ENCODE measurements at regions not wholly inside any gene's neighbourhood (a gene's known extent, or its start where the extent isn't known, plus 50 kb on each side); places are given as distances from the start of the nearest gene placed in this dataset.
"Not testable (repeated sequence)": the region's sequence is repeated elsewhere in the genome, so short reads cannot be mapped to it uniquely, and the experiment has no call there.

- DNase-seq: not testable (repeated sequence)
These were observed 128.6 kb downstream of the ACTR3 start for GRCh38 chr2:114018464-114018863.

- no peak for DNase-seq
These were observed 130.8 kb downstream of the ACTR3 start for GRCh38 chr2:114020668-114021067.

GRCh38 chr2:114022360-114023085 is 132.6 kb downstream of the ACTR3 start:
- DNase-seq: no peak

GRCh38 chr2:114024326-114024725 is 134.4 kb downstream of the ACTR3 start:
- DNase-seq: no peak

- no peak for DNase-seq
These were observed 135.1 kb downstream of the ACTR3 start for GRCh38 chr2:114025030-114025429.

- no peak for DNase-seq
These were observed 137.5 kb downstream of the ACTR3 start for GRCh38 chr2:114027437-114027836.

GRCh38 chr2:114031605-114032505 is 142.0 kb downstream of the ACTR3 start:
- DNase-seq: no peak

GRCh38 chr2:114032705-114033104 is 142.8 kb downstream of the ACTR3 start:
- DNase-seq: no peak

- no peak for DNase-seq
These were observed 144.9 kb downstream of the ACTR3 start for GRCh38 chr2:114034742-114035141.

- DNase-seq: no peak
These were observed 148.8 kb downstream of the ACTR3 start for GRCh38 chr2:114038710-114039109.

GRCh38 chr2:114039677-114040076 is 149.8 kb downstream of the ACTR3 start:
- no peak for DNase-seq

GRCh38 chr2:114040826-114041225 is 150.9 kb downstream of the ACTR3 start:
- no peak for DNase-seq

GRCh38 chr2:114044985-114045384 is 155.1 kb downstream of the ACTR3 start:
- DNase-seq: no peak

GRCh38 chr2:114046373-114046772 is 156.5 kb downstream of the ACTR3 start:
- no peak for DNase-seq

- no peak for DNase-seq
These were observed 157.1 kb downstream of the ACTR3 start for GRCh38 chr2:114046866-114047435.

- no peak for DNase-seq
These were observed 159.4 kb downstream of the ACTR3 start for GRCh38 chr2:114049280-114049679.

- no peak for DNase-seq
These were observed 159.9 kb downstream of the ACTR3 start for GRCh38 chr2:114049826-114050225.

- DNase-seq: no peak
These were observed 166.6 kb downstream of the ACTR3 start for GRCh38 chr2:114056294-114057143.

GRCh38 chr2:114057638-114058037 is 167.7 kb downstream of the ACTR3 start:
- DNase-seq: no peak

GRCh38 chr2:114061566-114062098 is 171.7 kb downstream of the ACTR3 start:
- no peak for DNase-seq

- DNase-seq: no peak
These were observed 173.5 kb downstream of the ACTR3 start for GRCh38 chr2:114063346-114063745.

GRCh38 chr2:114065731-114066130 is 175.8 kb downstream of the ACTR3 start:
- DNase-seq: no peak

Measured in OCI-M1 (cell line).